ENCODE measurements at regions not wholly inside any gene's neighbourhood (a gene's known extent, or its start where the extent isn't known, plus 50 kb on each side); places are given as distances from the start of the nearest gene placed in this dataset.

- intact Hi-C loops (cut with micrococcal nuclease) (no loop called here), dilution Hi-C loops (cut with MboI; ENCODE audit: extremely low pct_ligation_motif_present, low sequenced_read_pairs) (no loop called here)
- H3K79me2 ChIP-seq (ENCODE audit: control insufficient read depth, insufficient read depth, low read length): no peaks in the 10 kb centered on the region
- H3K9ac ChIP-seq (replicated peaks; ENCODE audit: extremely low read depth, insufficient read depth, low read length): no peak overlapping the region
- no peaks in the 10 kb centered on the region for H3K27me3 ChIP-seq (ENCODE audit: control insufficient read depth in 2 of 2, insufficient read depth in 2 of 2, low read length in 2 of 2)
- H3K4me1 ChIP-seq (ENCODE audit: control insufficient read depth, extremely low read depth, insufficient read depth, low read length): no peaks in the 10 kb centered on the region
- no peak for FAIRE-seq
- H3K27ac ChIP-seq (ENCODE audit: insufficient read depth, low read depth, low read length): no peak overlapping the region
- H2AFZ ChIP-seq (ENCODE audit: low read depth, low read length): no peak overlapping the region
- no peak for DNase-seq (ENCODE audit: low read depth, low spot score)
- H3K9me3 ChIP-seq (replicated peaks; ENCODE audit: control insufficient read depth, insufficient read depth, low read length): no peaks in the 10 kb centered on the region
- H3K4me2 ChIP-seq (ENCODE audit: insufficient read depth, low read length): no peak overlapping the region
- ChIA-PET CTCF (no interaction called here), POLR2A (no interaction called here)
- no peaks in the 10 kb centered on the region for H4K20me1 ChIP-seq (replicated peaks; ENCODE audit: control insufficient read depth, extremely low read depth, insufficient read depth, low read length)
- BruUV-seq (replicated peaks): no TSS peak
- no peaks in the 10 kb centered on the region for H3K9me1 ChIP-seq (replicated peaks; ENCODE audit: control insufficient read depth, extremely low read depth, insufficient read depth, low read length)
- TF ChIP-seq MAX (IDR thresholded peaks at IDR 0.05; ENCODE audit: insufficient read depth, insufficient read length) (no peak), GATA2 (IDR thresholded peaks at IDR 0.05; ENCODE audit: insufficient read depth, insufficient read length, low read depth, low read length) (no peak), MYC (IDR thresholded peaks at IDR 0.05; ENCODE audit: low read depth, low read length) (no peak), POLR2AphosphoS5 (IDR thresholded peaks at IDR 0.05; ENCODE audit: insufficient read depth, low read depth, low read length) (no peak), FOS (IDR thresholded peaks at IDR 0.05; ENCODE audit: borderline replicate concordance, insufficient read depth, low read length) (no peak), EZH2 (IDR thresholded peaks at IDR 0.05; ENCODE audit: borderline replicate concordance, low read depth, low read length, severe bottlenecking) (no peak), JUN (IDR thresholded peaks at IDR 0.05; ENCODE audit: borderline replicate concordance, insufficient read depth, insufficient read length, low read depth) (no peak), CTCF (IDR thresholded peaks at IDR 0.05; ENCODE audit: extremely low read depth in 1 of 2, insufficient read depth in 1 of 2, low read depth in 1 of 2, low read length in 2 of 2) (no peak), POLR2A (IDR thresholded peaks at IDR 0.05; ENCODE audit: low read depth, low read length) (no peak)
- no peak overlapping the region for H3K4me3 ChIP-seq (replicated peaks in 1 of 3; ENCODE audit: insufficient read depth in 1 of 3, low read depth in 1 of 3, low read length in 3 of 3)
- no peaks in the 10 kb centered on the region for H3K36me3 ChIP-seq (ENCODE audit: control insufficient read depth in 2 of 2, extremely low read depth in 1 of 2, insufficient read depth in 2 of 2, low read length in 2 of 2)
Measured at GRCh38 chr4:59583845-59584568, 1616.1 kb upstream of the ADGRL3 start.
